GM21381 (cell line): ENCODE measurements at regions not wholly inside any gene's neighbourhood (a gene's known extent, or its start where the extent isn't known, plus 50 kb on each side); places are given as distances from the start of the nearest gene placed in this dataset.

Source experiments
- ATAC-seq: cut with Tn5 transposase; IDR thresholded peaks from one replicate; pipeline ENCODE4 v1.9.1; 2021; ENCODE audit warnings: mild to moderate bottlenecking, moderate library complexity; ENCODE audit not compliant: unreplicated experiment

- ATAC-seq: no peak
Measured at GRCh38 chr17:72511874-72512273, 391.1 kb downstream of the SOX9 start.

GRCh38 chr17:72512649-72513556 lies 392.1 kb downstream of the SOX9 start:
- no peak for ATAC-seq

GRCh38 chr17:72514321-72514861 lies 393.6 kb downstream of the SOX9 start:
- no peak for ATAC-seq

- ATAC-seq: no peak
Measured at GRCh38 chr17:72514891-72515290, 394.1 kb downstream of the SOX9 start.

- ATAC-seq: no peak
Measured at GRCh38 chr17:72515291-72516065, 394.7 kb downstream of the SOX9 start.

GRCh38 chr17:72516772-72517399 lies 396.1 kb downstream of the SOX9 start:
- no peak for ATAC-seq

GRCh38 chr17:72517413-72518158 lies 396.8 kb downstream of the SOX9 start:
- ATAC-seq: no peak

GRCh38 chr17:72518159-72518732 lies 397.4 kb downstream of the SOX9 start:
- no peak for ATAC-seq

GRCh38 chr17:72518753-72519597 lies 398.2 kb downstream of the SOX9 start:
- ATAC-seq: no peak

GRCh38 chr17:72519598-72519936 lies 398.7 kb downstream of the SOX9 start:
- no peak for ATAC-seq

- ATAC-seq: no peak
Measured at GRCh38 chr17:72520665-72521303, 400.0 kb downstream of the SOX9 start.

- ATAC-seq: no peak
Measured at GRCh38 chr17:72523491-72523890, 402.7 kb downstream of the SOX9 start.

- no peak for ATAC-seq
Measured at GRCh38 chr17:72525225-72526015, 404.6 kb downstream of the SOX9 start.

- no peak for ATAC-seq
Measured at GRCh38 chr17:72526769-72527168, 405.9 kb downstream of the SOX9 start.

- no peak for ATAC-seq
Measured at GRCh38 chr17:72527789-72528188, 407.0 kb downstream of the SOX9 start.

- ATAC-seq: no peak
Measured at GRCh38 chr17:72528683-72529082, 407.9 kb downstream of the SOX9 start.

- ATAC-seq: no peak
Measured at GRCh38 chr17:72529386-72529785, 408.6 kb downstream of the SOX9 start.

GRCh38 chr17:72530454-72530853 lies 409.6 kb downstream of the SOX9 start:
- no peak for ATAC-seq
